Loucy (cell line): ENCODE measurements at regions not wholly inside any gene's neighbourhood (a gene's known extent, or its start where the extent isn't known, plus 50 kb on each side); places are given as distances from the start of the nearest gene placed in this dataset.

Experiments used
- H2AFZ ChIP-seq: fragments of 200-600 bp; sonication (generic); 2 replicates; pipeline ENCODE4 v1.6.0; 2016; ENCODE audit warnings: antibody characterized with exemption, mild to moderate bottlenecking, low read length, moderate library complexity
- H3F3A ChIP-seq: fragments of 200-600 bp; 2 replicates; pipeline ENCODE4 v1.6.0; 2016; ENCODE audit warnings: antibody characterized with exemption, low read depth, mild to moderate bottlenecking
- H3K27me3 ChIP-seq: fragments of 200-600 bp; sonication (generic); 2 replicates; pipeline ENCODE4 v1.6.1; 2014; ENCODE audit warnings: low read length, mild to moderate bottlenecking; ENCODE audit not compliant: insufficient read depth, poor library complexity, severe bottlenecking
- H3K36me3 ChIP-seq: fragments of 200-600 bp; sonication (generic); 2 replicates; pipeline ENCODE4 v1.6.1; 2016; ENCODE audit warnings: low read length; ENCODE audit not compliant: insufficient read depth
- H3K4me1 ChIP-seq: fragments of 200-600 bp; sonication (generic); 2 replicates; pipeline ENCODE4 v1.5.1; 2014; ENCODE audit warnings: low read length, mild to moderate bottlenecking; ENCODE audit not compliant: insufficient read depth, poor library complexity, severe bottlenecking
- H3K4me2 ChIP-seq: fragments of 200-600 bp; sonication (generic); 2 replicates; pipeline ENCODE4 v1.6.0; 2014; ENCODE audit warnings: antibody characterized with exemption, low read length, low read depth, mild to moderate bottlenecking; ENCODE audit not compliant: poor library complexity, severe bottlenecking
- H3K4me3 ChIP-seq: fragments of 200-600 bp; sonication (generic); 2 replicates; pipeline ENCODE4 v1.5.1; 2014; ENCODE audit warnings: low read length, mild to moderate bottlenecking, mixed read lengths; ENCODE audit not compliant: poor library complexity, severe bottlenecking
- H3K79me2 ChIP-seq: fragments of 200-600 bp; sonication (generic); 2 replicates; pipeline ENCODE4 v1.6.1; 2014; ENCODE audit warnings: low read length; ENCODE audit not compliant: insufficient read depth
- H3K9ac ChIP-seq: fragments of 200-600 bp; sonication (generic); 2 replicates; pipeline ENCODE4 v1.6.0; 2014; ENCODE audit warnings: mild to moderate bottlenecking, low read depth, low read length, moderate library complexity; ENCODE audit not compliant: poor library complexity, severe bottlenecking
- H3K9me2 ChIP-seq: fragments of 200-600 bp; sonication (generic); replicated peaks from 2 replicates; pipeline ENCODE4 v1.6.1; 2016; ENCODE audit warnings: low read depth, low read length, mixed read lengths
- H3K9me3 ChIP-seq: fragments of 200-600 bp; sonication (generic); 2 replicates; pipeline ENCODE4 v1.6.1; 2014; ENCODE audit warnings: mild to moderate bottlenecking, antibody characterized with exemption, low read length, low read depth; ENCODE audit not compliant: insufficient read depth
- H4K20me1 ChIP-seq: fragments of 200-600 bp; sonication (generic); 2 replicates; pipeline ENCODE4 v1.6.0; 2014; ENCODE audit warnings: antibody characterized with exemption, low read length, mild to moderate bottlenecking; ENCODE audit not compliant: insufficient read depth, poor library complexity, severe bottlenecking
- CTCF ChIP-seq: fragments of 200-600 bp; sonication (generic); conservative IDR thresholded peaks from 2 replicates; pipeline ENCODE4 v1.5.1; 2014; ENCODE audit warnings: mild to moderate bottlenecking, antibody characterized with exemption, low read length
- EZH2phosphoT487 ChIP-seq: fragments of 200-600 bp; IDR thresholded peaks from 2 replicates; pipeline ENCODE4 v1.6.1; 2018; ENCODE audit warnings: antibody characterized with exemption, mild to moderate bottlenecking, moderate library complexity, borderline replicate concordance

- Histone ChIP-seq H3K9me3 (peaks cover 11% of the 10 kb centered on the region; the same call in 1 of the 2 replicates), H4K20me1 (no peaks in the 10 kb centered on the region), H3K4me2 (no peak overlapping the region), H3K4me1 (peaks cover 15% of the 10 kb centered on the region), H3K9ac (no peak overlapping the region), H3K27me3 (no peaks in the 10 kb centered on the region), H2AFZ (no peak overlapping the region), H3K4me3 (no peak overlapping the region), H3K36me3 (no peaks in the 10 kb centered on the region), H3K79me2 (no peaks in the 10 kb centered on the region), H3K9me2 (no peaks in the 10 kb centered on the region), H3F3A (no peaks in the 10 kb centered on the region)
- no peak for TF ChIP-seq EZH2phosphoT487
- TF ChIP-seq CTCF: no peak
Measured at GRCh38 chr1:229810140-229810539, 184.1 kb downstream of the URB2 start.

GRCh38 chr1:229810961-229811360 is 184.9 kb downstream of the URB2 start:
- no peak for TF ChIP-seq EZH2phosphoT487
- no peak for TF ChIP-seq CTCF
- Histone ChIP-seq H3K9me3 (peaks cover 4% of the 10 kb centered on the region; the same call in 1 of the 2 replicates), H3F3A (no peaks in the 10 kb centered on the region), H3K27me3 (no peaks in the 10 kb centered on the region), H3K9me2 (no peaks in the 10 kb centered on the region), H3K4me3 (no peak overlapping the region), H2AFZ (no peak overlapping the region), H3K4me2 (no peak overlapping the region), H3K36me3 (no peaks in the 10 kb centered on the region), H3K9ac (no peak overlapping the region), H3K79me2 (no peaks in the 10 kb centered on the region), H3K4me1 (peaks cover 15% of the 10 kb centered on the region), H4K20me1 (no peaks in the 10 kb centered on the region)

- TF ChIP-seq CTCF (no peak), EZH2phosphoT487 (no peak)
- Histone ChIP-seq H3K9me3 (peaks cover 4% of the 10 kb centered on the region; the same call in 1 of the 2 replicates), H3K4me1 (peaks cover 11% of the 10 kb centered on the region), H3F3A (no peaks in the 10 kb centered on the region), H3K79me2 (no peaks in the 10 kb centered on the region), H4K20me1 (no peaks in the 10 kb centered on the region), H3K27me3 (no peaks in the 10 kb centered on the region), H3K9ac (no peak overlapping the region), H3K4me3 (no peak overlapping the region), H2AFZ (no peak overlapping the region), H3K9me2 (no peaks in the 10 kb centered on the region), H3K4me2 (no peak overlapping the region), H3K36me3 (no peaks in the 10 kb centered on the region)
Measured at GRCh38 chr1:229812148-229812547, 186.1 kb downstream of the URB2 start.
